ENCODE measurements at regions not wholly inside any gene's neighbourhood (a gene's known extent, or its start where the extent isn't known, plus 50 kb on each side); places are given as distances from the start of the nearest gene placed in this dataset.
A peak's percentile ranks its signal among the peaks of the same experiment; 100 is the strongest.

GRCh38 chr3:135490219-135490915 is 475.2 kb upstream of the PPP2R3A start:
- DNase-seq = no peak

- no peak for DNase-seq
Observed at GRCh38 chr3:135491491-135492205, 473.9 kb upstream of the PPP2R3A start.

GRCh38 chr3:135495891-135496290 is 469.6 kb upstream of the PPP2R3A start:
- no peak for DNase-seq

DNA sequence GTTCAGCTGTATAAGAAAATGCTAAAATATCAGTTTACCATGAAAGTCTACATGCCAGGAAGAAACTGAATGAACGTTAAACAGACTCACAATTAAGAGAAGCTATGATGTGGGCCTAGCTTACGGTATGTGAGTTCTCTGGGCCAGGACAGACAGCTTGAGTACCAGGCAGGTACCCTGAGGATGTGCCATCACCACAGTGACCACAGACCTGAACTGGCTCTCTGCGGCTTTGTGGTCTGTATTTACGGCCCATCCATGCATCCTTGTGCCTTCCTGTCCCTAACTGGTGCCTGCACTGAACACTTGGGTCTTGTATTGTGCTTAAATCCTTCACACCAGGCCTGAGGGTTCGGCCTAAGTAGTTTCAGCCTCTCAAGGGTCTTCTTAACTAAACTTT is 467.5 kb upstream of the PPP2R3A start:
- no peak for DNase-seq

- DNase-seq = no peak
Observed at GRCh38 chr3:135499426-135499825, 466.1 kb upstream of the PPP2R3A start.

DNA sequence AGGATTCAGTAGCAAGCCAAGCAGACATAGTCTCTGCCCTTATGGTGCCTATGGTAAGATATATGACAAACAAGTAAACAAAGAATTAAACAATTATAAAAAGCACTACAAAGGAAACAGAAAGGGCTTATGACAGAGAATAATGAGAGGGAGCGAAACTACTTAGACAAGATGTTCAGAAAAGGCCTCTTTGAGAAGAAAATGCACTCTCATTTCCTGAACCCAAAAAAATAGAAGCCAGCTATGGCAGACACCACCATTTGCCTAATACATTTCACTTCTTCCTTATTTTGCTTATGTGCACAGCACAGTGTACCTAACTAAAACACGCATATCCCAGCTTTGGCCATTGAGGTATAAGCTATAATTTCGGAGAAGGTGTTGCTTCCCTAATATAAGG is 465.5 kb upstream of the PPP2R3A start:
- no peak for DNase-seq

DNA sequence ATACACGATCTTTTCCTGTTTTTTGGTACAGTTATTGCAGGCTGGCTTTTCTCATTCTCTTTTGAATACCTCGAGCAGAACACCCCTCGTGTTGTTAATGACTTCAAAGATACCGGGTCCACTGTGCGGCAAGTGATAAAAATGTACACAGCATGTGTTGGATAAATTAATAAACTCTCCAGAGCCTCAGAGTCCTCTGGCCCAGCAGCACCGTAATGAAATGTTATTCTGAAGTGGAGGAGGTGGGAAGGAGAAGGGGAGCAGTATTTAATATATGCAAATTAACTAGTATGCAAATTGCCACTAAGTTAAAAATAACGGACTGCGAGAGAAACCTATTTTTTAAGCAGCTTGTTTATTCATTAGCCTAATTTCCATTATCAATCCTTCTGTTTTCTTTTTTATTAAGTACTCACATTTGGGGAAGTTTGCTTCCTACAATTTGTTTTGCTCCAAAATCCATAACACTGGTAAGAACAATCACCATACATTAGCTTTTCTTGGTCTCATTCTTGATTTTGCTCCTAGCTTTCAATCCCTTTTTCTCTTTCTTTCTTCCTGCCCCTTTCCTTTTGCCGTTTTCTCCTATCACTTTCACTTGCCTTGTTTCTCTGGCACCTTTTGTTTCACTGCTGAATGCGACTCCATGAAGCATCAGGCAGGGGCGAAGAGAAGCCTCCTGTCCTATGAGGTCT is 462.3 kb upstream of the PPP2R3A start:
- DNase-seq = no peak

- DNase-seq = peak; percentile 64
Observed at GRCh38 chr3:135503760-135504686, 461.5 kb upstream of the PPP2R3A start.

- no peak for DNase-seq
Observed at GRCh38 chr3:135513106-135514059, 452.1 kb upstream of the PPP2R3A start.

- no peak for DNase-seq
Observed at GRCh38 chr3:135514060-135514448, 451.5 kb upstream of the PPP2R3A start.

- DNase-seq = no peak
Observed at GRCh38 chr3:135516143-135516542, 449.4 kb upstream of the PPP2R3A start.

DNA sequence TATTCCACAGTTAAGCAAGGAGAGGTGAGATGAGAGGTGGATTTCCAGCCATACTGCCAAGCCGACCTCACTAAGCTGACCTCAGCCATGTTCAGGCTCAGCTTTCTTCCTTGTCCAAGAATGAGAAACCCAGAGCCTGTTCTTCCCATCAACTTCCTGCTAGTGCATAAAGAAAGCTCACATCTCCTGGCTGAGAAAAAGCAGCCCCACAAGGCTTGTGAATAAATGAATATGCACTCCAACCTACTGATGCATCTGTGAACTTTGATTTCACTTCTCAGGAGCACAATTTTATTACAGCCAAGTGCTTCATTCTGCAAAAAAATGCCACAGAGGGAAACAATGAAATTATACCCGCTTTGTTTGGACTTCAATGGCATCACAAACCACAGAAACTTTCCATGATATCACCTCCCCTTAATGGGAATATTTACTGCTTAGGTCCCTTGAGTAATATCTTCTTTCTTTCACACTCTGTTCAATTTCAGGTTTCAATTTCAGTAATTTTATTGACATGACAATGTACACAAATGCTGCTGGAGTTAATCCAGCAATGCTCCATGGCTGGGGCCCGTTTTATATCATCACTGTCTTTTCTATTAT is 437.0 kb upstream of the PPP2R3A start:
- DNase-seq = no peak

GRCh38 chr3:135532021-135532420 is 433.5 kb upstream of the PPP2R3A start:
- DNase-seq = no peak

DNA sequence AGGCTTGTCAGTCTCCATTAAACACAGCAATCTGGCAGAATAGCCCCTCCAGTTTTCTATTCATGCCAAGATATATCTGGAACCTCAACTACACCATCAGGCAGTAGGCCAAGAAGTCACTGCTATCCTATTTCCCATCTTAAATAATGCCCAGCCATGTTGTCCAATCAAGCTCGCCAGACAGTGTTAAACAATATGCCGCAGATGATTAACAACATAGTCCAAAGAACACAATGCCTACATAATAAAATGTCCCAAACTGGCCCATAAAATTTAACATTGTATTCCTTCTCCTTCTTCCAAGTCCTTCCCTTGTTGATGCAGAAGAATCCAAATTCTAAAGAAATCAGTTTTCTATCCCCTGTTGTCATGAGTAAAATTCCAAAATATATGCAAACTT is 427.4 kb upstream of the PPP2R3A start:
- DNase-seq = no peak

GRCh38 chr3:135539351-135539750 is 426.2 kb upstream of the PPP2R3A start:
- DNase-seq = no peak

DNA sequence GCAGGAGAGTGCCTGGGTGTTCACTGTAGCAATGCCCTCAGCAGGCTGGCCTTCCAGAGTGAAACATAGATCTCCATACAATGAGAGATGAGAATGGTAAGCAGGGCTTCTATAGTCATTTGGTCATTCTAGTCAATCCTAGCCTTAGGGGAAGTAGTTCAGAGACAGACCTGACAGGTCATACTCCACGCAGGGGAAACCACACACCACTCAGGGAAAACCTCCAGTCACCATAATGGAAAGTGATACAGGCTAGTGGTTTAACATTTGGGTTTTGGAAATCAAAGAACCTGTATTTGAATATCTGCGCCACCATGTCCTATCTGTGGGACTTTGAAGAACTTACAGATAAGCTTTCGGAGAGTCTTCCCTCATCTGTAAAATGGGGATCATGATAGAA is 425.7 kb upstream of the PPP2R3A start:
- DNase-seq = no peak

DNA sequence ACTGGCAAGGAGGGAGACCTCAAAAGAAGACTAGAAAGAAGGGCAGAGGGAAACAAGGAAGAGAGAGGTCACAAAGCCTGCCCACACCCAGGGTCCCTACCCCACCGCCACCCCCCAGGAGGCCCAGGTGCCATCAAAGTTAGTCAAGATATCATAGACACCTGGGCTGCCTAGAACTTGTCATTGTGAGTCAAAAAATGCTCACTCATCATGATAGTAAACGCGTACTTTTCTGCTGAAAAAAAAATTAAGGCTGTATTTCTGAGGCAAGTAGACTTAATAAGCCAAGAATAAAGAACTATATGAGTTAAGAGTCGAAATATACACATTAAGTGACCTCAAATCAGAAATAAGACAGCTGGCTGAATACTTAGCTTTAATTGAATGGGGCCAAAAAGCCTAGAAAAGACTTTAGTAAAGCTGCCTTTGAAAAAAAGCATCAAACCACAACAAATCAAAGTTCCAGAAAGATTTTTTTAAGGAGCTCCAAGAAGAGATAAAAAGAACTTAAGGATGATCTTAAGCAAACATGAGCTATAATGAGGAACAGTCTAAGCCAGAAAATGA is 415.5 kb upstream of the PPP2R3A start:
- no peak for DNase-seq

- no peak for DNase-seq
Observed at GRCh38 chr3:135556174-135556573, 409.4 kb upstream of the PPP2R3A start.

- no peak for DNase-seq
Observed at GRCh38 chr3:135558150-135558783, 407.3 kb upstream of the PPP2R3A start.

DNA sequence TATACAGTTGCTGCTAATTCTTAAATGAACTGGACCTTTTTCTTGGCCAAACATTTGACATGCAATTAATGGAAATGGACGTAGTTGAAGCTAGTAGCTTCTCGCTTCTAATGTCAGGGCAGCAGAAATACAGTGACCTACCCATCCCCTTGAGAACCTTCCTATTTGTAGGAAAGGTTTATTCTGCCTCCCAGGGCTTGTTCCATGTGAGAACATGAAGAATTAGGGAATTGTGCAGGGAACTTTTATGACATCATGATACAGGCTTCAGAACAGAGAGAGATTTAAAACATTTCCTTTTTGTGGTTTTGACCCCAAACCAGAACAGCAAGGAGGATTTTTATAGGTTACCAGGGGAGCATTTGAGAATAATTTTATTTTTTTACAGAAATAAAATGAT is 406.6 kb upstream of the PPP2R3A start:
- DNase-seq = no peak

- DNase-seq = no peak
Observed at GRCh38 chr3:135559802-135560201, 405.7 kb upstream of the PPP2R3A start.

Data from NCI-H1694 treated with DMSO at 0.1 percent for 48 hours (cell line).